ENCODE measurements at regions not wholly inside any gene's neighbourhood (a gene's known extent, or its start where the extent isn't known, plus 50 kb on each side); places are given as distances from the start of the nearest gene placed in this dataset.

- TF ChIP-seq TAF1 (IDR thresholded peaks at IDR 0.05; ENCODE audit: borderline replicate concordance, low read depth, low read length) (no peak), POLR2A (IDR thresholded peaks at IDR 0.05; ENCODE audit: low read depth, low read length) (no peak), POLR2AphosphoS5 (IDR thresholded peaks at IDR 0.05; ENCODE audit: low read depth, low read length) (no peak)
Observed at GRCh38 chr5:89350684-89351083, 467.7 kb upstream of the MEF2C start.

Data from GM12892 (cell line).